ENCODE measurements at regions not wholly inside any gene's neighbourhood (a gene's known extent, or its start where the extent isn't known, plus 50 kb on each side); places are given as distances from the start of the nearest gene placed in this dataset.

DNA sequence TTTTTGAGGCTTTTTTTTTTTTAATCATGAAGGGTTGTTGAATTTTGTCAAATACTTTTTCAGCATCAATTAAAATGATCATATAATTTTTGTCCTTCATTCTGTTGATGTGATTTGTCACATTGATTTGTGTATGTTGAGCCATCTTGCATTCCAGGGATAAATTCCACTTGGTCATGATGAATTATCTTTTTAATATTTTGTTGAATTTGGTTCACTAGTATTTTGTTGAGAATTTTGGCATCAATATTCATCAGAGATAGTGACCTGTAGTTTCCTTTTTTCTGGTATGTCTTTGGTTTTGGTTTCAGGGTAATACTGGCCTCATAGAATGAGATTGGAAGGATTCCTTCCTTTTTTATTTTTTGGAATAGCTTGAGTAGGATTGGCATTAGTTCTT, 221.9 kb upstream of the ZNF217 start:
- no peaks in the 10 kb centered on the region for H3K9me3 ChIP-seq (ENCODE audit: control insufficient read depth, insufficient read depth, low read length)
- H4K20me1 ChIP-seq (ENCODE audit: control insufficient read depth, insufficient read depth, low read depth, low read length), result no peaks in the 10 kb centered on the region
- no peaks in the 10 kb centered on the region for H3K79me2 ChIP-seq (ENCODE audit: control insufficient read depth, low read length)
- TF ChIP-seq EZH2phosphoT487 (IDR thresholded peaks at IDR 0.05; ENCODE audit: borderline replicate concordance, low read length), result no peak
- TF ChIP-seq, protein P1, sequence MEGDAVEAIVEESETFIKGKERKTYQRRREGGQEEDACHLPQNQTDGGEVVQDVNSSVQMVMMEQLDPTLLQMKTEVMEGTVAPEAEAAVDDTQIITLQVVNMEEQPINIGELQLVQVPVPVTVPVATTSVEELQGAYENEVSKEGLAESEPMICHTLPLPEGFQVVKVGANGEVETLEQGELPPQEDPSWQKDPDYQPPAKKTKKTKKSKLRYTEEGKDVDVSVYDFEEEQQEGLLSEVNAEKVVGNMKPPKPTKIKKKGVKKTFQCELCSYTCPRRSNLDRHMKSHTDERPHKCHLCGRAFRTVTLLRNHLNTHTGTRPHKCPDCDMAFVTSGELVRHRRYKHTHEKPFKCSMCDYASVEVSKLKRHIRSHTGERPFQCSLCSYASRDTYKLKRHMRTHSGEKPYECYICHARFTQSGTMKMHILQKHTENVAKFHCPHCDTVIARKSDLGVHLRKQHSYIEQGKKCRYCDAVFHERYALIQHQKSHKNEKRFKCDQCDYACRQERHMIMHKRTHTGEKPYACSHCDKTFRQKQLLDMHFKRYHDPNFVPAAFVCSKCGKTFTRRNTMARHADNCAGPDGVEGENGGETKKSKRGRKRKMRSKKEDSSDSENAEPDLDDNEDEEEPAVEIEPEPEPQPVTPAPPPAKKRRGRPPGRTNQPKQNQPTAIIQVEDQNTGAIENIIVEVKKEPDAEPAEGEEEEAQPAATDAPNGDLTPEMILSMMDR (IDR thresholded peaks at IDR 0.05; ENCODE audit: low read depth, low read length, poor library complexity, severe bottlenecking), result no peak
- no peak overlapping the region for H3K4me3 ChIP-seq (ENCODE audit: low read length)
- no peaks in the 10 kb centered on the region for H3K27me3 ChIP-seq (ENCODE audit: control insufficient read depth, low read length)
- H3K4me1 ChIP-seq (ENCODE audit: control insufficient read depth, low read length), result no peaks in the 10 kb centered on the region
- H3K9me2 ChIP-seq (replicated peaks; ENCODE audit: control insufficient read depth, low read length), result no peaks in the 10 kb centered on the region
- H3F3A ChIP-seq (ENCODE audit: control insufficient read depth, insufficient read depth), result 0 out of 2 replicates have a peak, but pooled peaks cover 2% of the 10 kb centered on the region
- no peaks in the 10 kb centered on the region for H3K36me3 ChIP-seq (ENCODE audit: control insufficient read depth, low read length)
- no peak overlapping the region for H3K27ac ChIP-seq (ENCODE audit: low read depth, low read length)
- H3K4me2 ChIP-seq (ENCODE audit: low read length), result no peak overlapping the region

DNA sequence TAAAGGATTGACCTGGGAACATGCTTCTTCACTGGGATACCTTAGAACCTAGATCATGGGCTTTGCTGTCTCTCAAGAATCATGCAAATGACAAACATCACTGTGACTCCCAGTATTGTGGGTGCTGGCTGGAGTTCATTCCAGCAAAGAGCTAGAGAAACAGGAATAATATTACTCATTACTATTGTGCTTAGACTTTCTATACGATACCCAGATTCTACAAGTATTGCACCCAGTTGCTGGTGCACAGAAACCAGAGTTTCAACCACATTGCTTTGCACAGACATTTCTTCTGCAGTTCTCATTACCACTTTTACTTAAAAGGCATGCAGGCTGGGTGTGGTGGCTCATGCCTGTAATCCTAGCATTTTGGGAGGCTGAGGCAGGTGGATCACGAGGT, 220.4 kb upstream of the ZNF217 start:
- Histone ChIP-seq H4K20me1 (ENCODE audit: control insufficient read depth, insufficient read depth, low read depth, low read length) (no peaks in the 10 kb centered on the region), H3K9me3 (ENCODE audit: control insufficient read depth, insufficient read depth, low read length) (no peaks in the 10 kb centered on the region), H3K9me2 (replicated peaks; ENCODE audit: control insufficient read depth, low read length) (no peaks in the 10 kb centered on the region), H3F3A (ENCODE audit: control insufficient read depth, insufficient read depth) (0 out of 2 replicates have a peak, but pooled peaks cover 2% of the 10 kb centered on the region), H3K4me3 (ENCODE audit: low read length) (no peak overlapping the region), H3K27me3 (ENCODE audit: control insufficient read depth, low read length) (no peaks in the 10 kb centered on the region), H3K27ac (ENCODE audit: low read depth, low read length) (no peak overlapping the region), H3K4me2 (ENCODE audit: low read length) (no peak overlapping the region), H3K36me3 (ENCODE audit: control insufficient read depth, low read length) (no peaks in the 10 kb centered on the region), H3K4me1 (ENCODE audit: control insufficient read depth, low read length) (no peaks in the 10 kb centered on the region), H3K79me2 (ENCODE audit: control insufficient read depth, low read length) (no peaks in the 10 kb centered on the region)
- TF ChIP-seq EZH2phosphoT487 (IDR thresholded peaks at IDR 0.05; ENCODE audit: borderline replicate concordance, low read length), result no peak
- TF ChIP-seq, protein P1 (IDR thresholded peaks at IDR 0.05; ENCODE audit: low read depth, low read length, poor library complexity, severe bottlenecking), result no peak

- Histone ChIP-seq H3F3A (ENCODE audit: control insufficient read depth, insufficient read depth) (0 out of 2 replicates have a peak, but pooled peaks cover 2% of the 10 kb centered on the region), H3K27me3 (ENCODE audit: control insufficient read depth, low read length) (no peaks in the 10 kb centered on the region), H3K4me2 (ENCODE audit: low read length) (no peak overlapping the region), H4K20me1 (ENCODE audit: control insufficient read depth, insufficient read depth, low read depth, low read length) (no peaks in the 10 kb centered on the region), H3K9me3 (ENCODE audit: control insufficient read depth, insufficient read depth, low read length) (no peaks in the 10 kb centered on the region), H3K36me3 (ENCODE audit: control insufficient read depth, low read length) (no peaks in the 10 kb centered on the region), H3K9me2 (replicated peaks; ENCODE audit: control insufficient read depth, low read length) (no peaks in the 10 kb centered on the region), H3K27ac (ENCODE audit: low read depth, low read length) (no peak overlapping the region), H3K79me2 (ENCODE audit: control insufficient read depth, low read length) (no peaks in the 10 kb centered on the region), H3K4me1 (ENCODE audit: control insufficient read depth, low read length) (no peaks in the 10 kb centered on the region), H3K4me3 (ENCODE audit: low read length) (no peak overlapping the region)
- no peak for TF ChIP-seq EZH2phosphoT487 (IDR thresholded peaks at IDR 0.05; ENCODE audit: borderline replicate concordance, low read length)
- TF ChIP-seq, protein P1 (IDR thresholded peaks at IDR 0.05; ENCODE audit: low read depth, low read length, poor library complexity, severe bottlenecking), result no peak
Measured at GRCh38 chr20:53813636-53814035, 220.0 kb upstream of the ZNF217 start.

Measured in DOHH2 (cell line).